ENCODE measurements at regions not wholly inside any gene's neighbourhood (a gene's known extent, or its start where the extent isn't known, plus 50 kb on each side); places are given as distances from the start of the nearest gene placed in this dataset.

DNA sequence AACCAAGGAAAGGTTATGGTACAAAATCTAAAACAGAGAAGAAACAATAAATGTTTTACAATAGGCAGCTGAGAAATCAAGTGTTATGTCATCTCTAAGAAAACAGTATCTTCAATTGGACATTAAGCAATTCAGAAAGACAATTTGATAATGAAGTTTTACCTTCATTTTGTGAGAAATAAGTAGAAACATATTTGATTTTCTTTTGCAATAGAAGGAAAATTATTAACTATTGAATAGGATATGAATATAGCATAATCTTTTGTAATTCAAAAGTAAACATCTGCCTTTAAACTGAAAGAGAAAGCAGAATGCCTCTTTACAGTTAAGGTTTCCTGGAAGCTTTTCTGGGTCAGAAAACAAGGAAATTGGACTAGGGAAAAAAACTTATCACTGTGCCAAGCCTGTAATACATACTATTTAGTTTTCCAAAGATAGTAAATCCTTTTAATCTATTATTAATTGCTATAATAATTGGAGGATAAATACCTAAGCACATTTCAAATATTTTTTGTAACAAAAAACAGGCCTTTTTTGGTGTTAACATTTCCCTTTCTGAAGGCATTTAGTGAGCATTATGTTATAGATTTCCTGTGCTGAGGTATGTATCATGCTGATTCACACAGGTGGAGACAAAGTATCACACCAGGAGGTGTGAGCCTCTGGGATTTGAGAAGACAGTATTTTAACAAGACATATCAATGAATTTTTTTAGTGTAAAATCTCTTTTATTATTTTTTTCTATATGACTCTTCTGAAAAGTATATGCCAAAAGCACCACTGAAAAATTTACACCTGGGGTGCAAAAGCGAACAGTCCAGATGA is 947.0 kb upstream of the CDH2 start:
- TF ChIP-seq, protein P1, sequence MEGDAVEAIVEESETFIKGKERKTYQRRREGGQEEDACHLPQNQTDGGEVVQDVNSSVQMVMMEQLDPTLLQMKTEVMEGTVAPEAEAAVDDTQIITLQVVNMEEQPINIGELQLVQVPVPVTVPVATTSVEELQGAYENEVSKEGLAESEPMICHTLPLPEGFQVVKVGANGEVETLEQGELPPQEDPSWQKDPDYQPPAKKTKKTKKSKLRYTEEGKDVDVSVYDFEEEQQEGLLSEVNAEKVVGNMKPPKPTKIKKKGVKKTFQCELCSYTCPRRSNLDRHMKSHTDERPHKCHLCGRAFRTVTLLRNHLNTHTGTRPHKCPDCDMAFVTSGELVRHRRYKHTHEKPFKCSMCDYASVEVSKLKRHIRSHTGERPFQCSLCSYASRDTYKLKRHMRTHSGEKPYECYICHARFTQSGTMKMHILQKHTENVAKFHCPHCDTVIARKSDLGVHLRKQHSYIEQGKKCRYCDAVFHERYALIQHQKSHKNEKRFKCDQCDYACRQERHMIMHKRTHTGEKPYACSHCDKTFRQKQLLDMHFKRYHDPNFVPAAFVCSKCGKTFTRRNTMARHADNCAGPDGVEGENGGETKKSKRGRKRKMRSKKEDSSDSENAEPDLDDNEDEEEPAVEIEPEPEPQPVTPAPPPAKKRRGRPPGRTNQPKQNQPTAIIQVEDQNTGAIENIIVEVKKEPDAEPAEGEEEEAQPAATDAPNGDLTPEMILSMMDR (IDR thresholded peaks at IDR 0.05) = no peak
- TF ChIP-seq POLR2A (IDR thresholded peaks at IDR 0.05) = no peak
- Histone ChIP-seq H3K36me3 (replicated peaks in 1 of 2; ENCODE audit: insufficient read depth in 1 of 2, low read depth in 2 of 2) (no peaks in the 10 kb centered on the region), H3K27ac (no peak overlapping the region), H3K9me3 (no peaks in the 10 kb centered on the region), H3K4me3 (no peak overlapping the region), H3K27me3 (no peaks in the 10 kb centered on the region), H3K4me1 (no peaks in the 10 kb centered on the region)
- 44 to 64% methylated on average over 1 of the region's 1 CpG for WGBS, 2 donors
- intact Hi-C loops (cut with DNase I) = no loop called here
- DNase-seq (no peak), ATAC-seq (no peak)

DNA sequence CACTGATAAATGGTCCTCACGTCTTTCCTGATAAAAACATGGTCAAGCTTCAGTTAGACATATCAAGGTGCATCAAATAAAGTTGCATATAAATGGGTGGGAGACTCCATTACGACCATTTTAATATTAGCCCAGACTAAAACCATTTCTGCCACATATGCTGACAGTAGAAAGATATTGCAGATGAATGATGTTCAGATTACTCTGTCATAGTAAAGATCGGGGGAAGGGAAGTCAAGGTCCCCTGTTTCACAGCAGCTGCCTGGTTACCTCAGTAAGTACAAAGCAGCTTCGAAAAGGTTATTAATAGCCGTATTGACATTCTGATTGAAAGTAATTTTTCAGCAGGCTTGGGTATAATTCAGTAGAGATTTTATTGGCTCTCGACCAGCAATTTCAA is 927.7 kb upstream of the CDH2 start:
- H3K27me3 ChIP-seq = no peaks in the 10 kb centered on the region
- 15 to 21% methylated on average over 6 of the region's 6 CpGs for WGBS, 2 donors

DNA sequence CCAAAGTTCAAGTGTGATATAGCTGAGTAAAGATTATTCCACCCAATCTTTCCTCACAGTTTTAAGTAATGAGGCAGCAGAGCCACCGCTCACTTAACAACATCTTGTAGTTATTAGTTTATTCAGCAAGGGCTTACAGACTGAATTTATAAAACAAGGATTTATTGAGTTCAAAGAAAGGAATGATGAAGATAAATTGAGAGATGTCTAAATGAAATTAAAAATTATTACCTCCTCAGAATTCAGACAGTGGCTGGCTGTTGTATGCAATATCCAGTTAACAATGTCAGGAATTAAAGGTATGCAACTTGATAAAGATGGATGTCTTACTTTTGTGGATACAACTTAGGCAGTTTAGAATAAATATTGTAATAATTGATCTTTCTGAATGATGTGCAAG is 927.3 kb upstream of the CDH2 start:
- H3K4me3 ChIP-seq = no peak overlapping the region
- intact Hi-C loops (cut with DNase I) = no loop called here
- ATAC-seq (no peak), DNase-seq (no peak)
- no peak for TF ChIP-seq POLR2A (IDR thresholded peaks at IDR 0.05)
- TF ChIP-seq, protein P1 (IDR thresholded peaks at IDR 0.05) = no peak
- H3K27ac ChIP-seq = no peak overlapping the region
- no peaks in the 10 kb centered on the region for H3K9me3 ChIP-seq
- H3K4me1 ChIP-seq = no peaks in the 10 kb centered on the region
- no peaks in the 10 kb centered on the region for H3K27me3 ChIP-seq
- 14 to 30% methylated on average over 1 of the region's 1 CpG for WGBS, 2 donors
- H3K36me3 ChIP-seq (replicated peaks in 1 of 2; ENCODE audit: insufficient read depth in 1 of 2, low read depth in 2 of 2) = no peaks in the 10 kb centered on the region

More for the DNA sequence above, 927.7 kb upstream of the CDH2 start:
- Histone ChIP-seq H3K27ac (no peak overlapping the region), H3K4me1 (no peaks in the 10 kb centered on the region), H3K36me3 (replicated peaks in 1 of 2; ENCODE audit: insufficient read depth in 1 of 2, low read depth in 2 of 2) (no peaks in the 10 kb centered on the region), H3K9me3 (no peaks in the 10 kb centered on the region), H3K4me3 (no peak overlapping the region)
- ATAC-seq (no peak), DNase-seq (no peak)
- TF ChIP-seq POLR2A (IDR thresholded peaks at IDR 0.05) = no peak
- TF ChIP-seq, protein P1 (IDR thresholded peaks at IDR 0.05) = no peak
- intact Hi-C loops (cut with DNase I) = no loop called here

DNA sequence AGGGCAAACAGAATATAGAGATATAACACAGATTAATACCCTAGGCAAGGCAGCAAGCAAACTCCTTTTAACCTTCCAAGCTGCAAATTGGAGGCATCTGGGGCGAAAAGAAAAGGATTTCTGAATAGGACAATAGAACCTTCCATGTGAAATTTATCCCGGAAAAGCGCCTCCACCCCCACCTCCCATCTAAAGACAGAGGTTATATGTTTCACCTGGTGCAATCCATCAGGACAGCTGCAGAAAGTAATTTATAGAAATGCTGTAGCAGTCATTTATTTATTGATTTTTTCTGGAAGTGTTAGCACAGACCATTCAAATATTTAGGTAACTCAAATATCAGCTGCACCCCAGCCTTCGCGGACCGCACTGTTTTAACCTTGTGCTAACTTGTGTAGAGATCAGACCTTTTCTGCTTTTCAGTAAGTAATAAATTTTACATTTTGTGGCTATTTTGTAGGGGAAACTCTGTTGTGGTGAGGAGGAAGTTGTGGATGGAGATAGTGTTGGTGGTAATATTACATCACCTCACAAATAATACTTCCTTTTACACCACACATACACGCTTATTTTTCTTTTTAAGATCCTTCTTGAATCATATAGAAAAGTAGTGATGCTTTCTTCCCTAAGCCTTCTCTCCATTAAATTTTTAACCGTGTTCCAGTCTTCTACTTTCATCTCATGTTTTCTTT is 919.3 kb upstream of the CDH2 start:
- no peaks in the 10 kb centered on the region for H3K36me3 ChIP-seq (replicated peaks in 1 of 2; ENCODE audit: insufficient read depth in 1 of 2, low read depth in 2 of 2)
- intact Hi-C loops (cut with DNase I) = no loop called here
- H3K27me3 ChIP-seq = no peaks in the 10 kb centered on the region
- ATAC-seq (no peak), DNase-seq (no peak)
- TF ChIP-seq POLR2A (IDR thresholded peaks at IDR 0.05) = no peak
- H3K27ac ChIP-seq = no peak overlapping the region
- H3K4me1 ChIP-seq = no peaks in the 10 kb centered on the region
- WGBS, 2 donors = 12 to 18% methylated on average over 8 of the region's 8 CpGs
- no peak overlapping the region for H3K4me3 ChIP-seq
- H3K9me3 ChIP-seq = no peaks in the 10 kb centered on the region

DNA sequence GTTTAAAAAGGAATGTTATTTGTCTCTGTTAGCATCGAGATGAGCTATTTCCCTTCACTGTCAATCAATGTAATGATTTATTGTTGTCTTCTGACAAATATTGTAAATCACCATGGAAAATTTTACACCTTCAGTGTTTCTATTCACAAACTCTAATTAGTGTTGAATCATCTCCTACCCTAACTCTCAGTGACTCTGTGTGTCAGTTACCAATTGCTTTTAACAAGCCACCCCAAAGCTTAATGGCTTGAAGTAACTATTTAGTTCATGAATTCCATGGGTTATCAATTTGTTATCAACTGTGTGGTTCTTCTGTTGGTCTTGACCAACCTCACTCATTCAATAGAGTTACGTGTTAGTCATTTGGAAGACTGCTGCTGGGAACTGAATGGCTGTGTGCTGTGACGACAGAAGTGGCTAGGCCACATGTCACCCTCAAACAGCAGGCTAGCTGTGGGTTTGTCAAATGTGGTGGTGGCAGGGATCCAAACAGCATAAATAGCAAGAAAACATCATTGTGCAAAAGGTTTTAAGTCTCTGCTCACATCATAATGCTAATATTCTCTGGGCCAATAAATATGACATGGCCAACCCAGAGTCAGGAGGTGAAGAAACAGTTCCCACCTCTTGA is 910.8 kb upstream of the CDH2 start:
- no peak for DNase-seq
- H3K9me3 ChIP-seq = no peaks in the 10 kb centered on the region
- H3K27me3 ChIP-seq = no peaks in the 10 kb centered on the region
- no peak overlapping the region for H3K4me3 ChIP-seq
- WGBS, 2 donors = 33 to 39% methylated on average over 3 of the region's 3 CpGs
- TF ChIP-seq, protein P1 (IDR thresholded peaks at IDR 0.05) = no peak
- TF ChIP-seq POLR2A (IDR thresholded peaks at IDR 0.05) = no peak
- no peak for ATAC-seq
- intact Hi-C loops (cut with DNase I) = no loop called here
- H3K36me3 ChIP-seq (replicated peaks in 1 of 2; ENCODE audit: insufficient read depth in 1 of 2, low read depth in 2 of 2) = no peaks in the 10 kb centered on the region
- no peak overlapping the region for H3K27ac ChIP-seq
- H3K4me1 ChIP-seq = no peaks in the 10 kb centered on the region

Measured in body of pancreas (tissue), 4 donors.